Duodenal mucosa (tissue), 2 donors: ENCODE measurements at regions not wholly inside any gene's neighbourhood (a gene's known extent, or its start where the extent isn't known, plus 50 kb on each side); places are given as distances from the start of the nearest gene placed in this dataset.
"Not testable (repeated sequence)": the region's sequence is repeated elsewhere in the genome, so short reads cannot be mapped to it uniquely, and the experiment has no call there.

Experiments
- H3K27ac ChIP-seq: one replicate; pipeline ENCODE4 v1.7.0; 2013; ENCODE audit warnings: low read depth, low read length
- H3K27me3 ChIP-seq, 2 donors: one replicate each; pipeline ENCODE4 v1.7.0; 2013; ENCODE audit warnings: low read length in 2 of 2, control low read depth in 1 of 2; ENCODE audit not compliant: insufficient read depth in 2 of 2, control insufficient read depth in 1 of 2
- H3K36me3 ChIP-seq, 2 donors: one replicate each; pipeline ENCODE4 v1.7.0; 2013; ENCODE audit warnings: low read length in 2 of 2, control low read depth in 1 of 2; ENCODE audit not compliant: insufficient read depth in 2 of 2, control insufficient read depth in 1 of 2
- H3K4me1 ChIP-seq, 2 donors: one replicate each; pipeline ENCODE4 v1.7.0; 2013; ENCODE audit warnings: low read length in 2 of 2, control low read depth in 1 of 2; ENCODE audit not compliant: insufficient read depth in 2 of 2, control insufficient read depth in 1 of 2
- H3K4me3 ChIP-seq, 2 donors: one replicate each; pipeline ENCODE4 v1.7.0; 2013; ENCODE audit warnings: low read length in 2 of 2, low read depth in 1 of 2
- H3K9ac ChIP-seq, 2 donors: one replicate each; pipeline ENCODE4 v1.7.0; 2013; ENCODE audit warnings: low read length in 2 of 2, low read depth in 1 of 2
- H3K9me3 ChIP-seq, 2 donors: one replicate each; pipeline ENCODE4 v1.7.0; 2013; ENCODE audit warnings: low read length in 2 of 2, control low read depth in 1 of 2; ENCODE audit not compliant: control insufficient read depth in 1 of 2

DNA sequence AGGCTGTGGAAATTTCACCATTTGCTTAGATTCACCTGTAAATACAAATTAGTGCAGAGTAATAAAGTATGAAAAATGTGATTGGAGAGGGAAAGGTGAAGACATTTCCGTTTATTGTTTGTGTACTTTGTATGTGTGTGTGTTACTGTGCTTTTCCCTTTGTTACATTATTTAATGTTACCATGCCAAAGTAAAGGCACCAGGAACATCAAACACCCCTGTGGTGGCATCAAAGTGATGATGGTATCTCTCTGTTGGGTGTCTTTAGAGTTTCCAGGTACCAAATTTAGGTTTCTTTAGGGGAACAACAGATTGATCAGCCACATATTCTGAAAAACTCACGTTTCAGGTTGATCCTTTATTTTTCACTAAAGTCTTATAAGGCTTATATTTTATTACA, 189.0 kb upstream of the FBXO33 start:
- H3K4me1 ChIP-seq: no peaks in the 10 kb centered on the region
- H3K9ac ChIP-seq: no peak overlapping the region
- H3K9me3 ChIP-seq: peaks cover 0 to 8% of the 10 kb centered on the region in 2 donors
- no peaks in the 10 kb centered on the region for H3K27me3 ChIP-seq
- no peak overlapping the region for H3K27ac ChIP-seq
- no peak overlapping the region for H3K4me3 ChIP-seq
- no peaks in the 10 kb centered on the region for H3K36me3 ChIP-seq

DNA sequence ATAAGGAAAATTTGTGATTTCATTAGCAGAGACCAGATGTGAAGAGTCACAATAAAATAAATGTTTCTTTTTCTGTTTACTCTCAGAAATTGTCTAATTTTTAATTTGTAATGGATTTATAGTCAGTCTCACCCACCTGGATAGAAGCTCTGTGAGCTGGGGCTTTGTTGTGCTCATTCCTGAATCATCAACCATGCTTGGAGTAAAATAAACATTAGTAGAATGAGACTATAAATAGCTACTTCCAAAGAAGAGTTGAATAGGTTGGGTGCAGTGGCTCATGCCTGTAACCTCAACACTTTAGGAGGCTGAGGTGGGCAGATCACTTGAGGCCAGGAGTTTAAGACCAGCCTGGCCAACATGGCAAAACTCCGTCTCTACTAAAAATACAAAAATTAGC, 185.3 kb upstream of the FBXO33 start:
- no peaks in the 10 kb centered on the region for H3K36me3 ChIP-seq
- no peak overlapping the region for H3K27ac ChIP-seq
- H3K4me3 ChIP-seq: no peak overlapping the region
- no peaks in the 10 kb centered on the region for H3K27me3 ChIP-seq
- no peak overlapping the region for H3K9ac ChIP-seq
- H3K4me1 ChIP-seq: no peaks in the 10 kb centered on the region
- peaks cover 0 to 8% of the 10 kb centered on the region in 2 donors for H3K9me3 ChIP-seq

DNA sequence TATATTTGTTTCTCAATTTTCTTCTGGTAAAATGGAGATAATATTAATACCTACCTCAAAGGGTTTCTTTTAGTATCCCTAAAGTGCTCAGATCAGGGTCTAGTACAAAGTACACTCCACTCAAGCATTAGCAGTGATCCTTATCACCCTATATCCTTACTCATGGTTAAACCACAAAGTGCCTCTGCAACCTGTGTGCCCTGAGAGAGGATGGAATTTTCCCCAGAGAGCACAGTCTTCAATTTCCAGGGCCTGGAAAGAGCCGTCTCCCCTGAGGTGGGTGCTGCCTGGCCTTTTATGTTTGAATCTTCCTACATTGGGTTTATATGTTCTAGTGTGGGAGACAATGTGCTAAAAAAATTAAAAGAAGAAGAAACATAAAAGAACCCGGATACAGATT, 183.1 kb upstream of the FBXO33 start:
- no peaks in the 10 kb centered on the region for H3K27me3 ChIP-seq

DNA sequence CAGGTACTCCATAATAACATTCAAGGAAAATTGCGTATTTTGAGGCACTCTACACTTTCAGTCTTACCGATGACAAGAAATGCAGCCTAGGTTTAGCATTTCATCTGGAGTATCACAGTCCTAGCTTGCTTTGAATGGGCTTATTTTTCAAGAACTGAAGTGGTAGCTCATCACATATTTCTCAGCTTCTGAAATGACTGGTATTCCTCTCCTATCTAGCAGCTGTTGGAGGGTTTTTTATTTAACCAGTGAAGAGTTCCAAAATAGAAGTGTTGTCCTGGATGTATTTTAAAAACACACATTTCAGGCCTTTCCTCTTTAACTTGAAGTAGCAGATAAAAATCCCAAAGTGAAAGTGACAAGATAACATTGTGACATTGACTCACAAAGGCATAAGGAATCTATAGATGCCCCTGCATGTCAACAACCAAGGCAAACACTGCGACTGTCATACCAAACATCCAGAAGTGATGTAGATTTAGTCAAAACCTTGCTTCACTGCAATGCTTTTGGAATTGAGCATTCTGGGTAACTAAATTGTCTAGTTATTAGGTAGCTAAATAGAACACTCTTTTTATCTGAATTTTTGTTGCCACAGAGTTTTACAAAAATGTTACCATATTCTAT, 182.2 kb upstream of the FBXO33 start:
- Histone ChIP-seq H3K4me3 (no peak overlapping the region), H3K9me3 (no peaks in the 10 kb centered on the region), H3K27me3 (no peaks in the 10 kb centered on the region), H3K4me1 (no peaks in the 10 kb centered on the region), H3K27ac (no peak overlapping the region), H3K9ac (no peak overlapping the region), H3K36me3 (no peaks in the 10 kb centered on the region)

More for the DNA sequence above, 183.1 kb upstream of the FBXO33 start:
- Histone ChIP-seq H3K4me3 (no peak overlapping the region), H3K9me3 (no peaks in the 10 kb centered on the region), H3K9ac (no peak overlapping the region), H3K4me1 (no peaks in the 10 kb centered on the region), H3K27ac (no peak overlapping the region), H3K36me3 (no peaks in the 10 kb centered on the region)

DNA sequence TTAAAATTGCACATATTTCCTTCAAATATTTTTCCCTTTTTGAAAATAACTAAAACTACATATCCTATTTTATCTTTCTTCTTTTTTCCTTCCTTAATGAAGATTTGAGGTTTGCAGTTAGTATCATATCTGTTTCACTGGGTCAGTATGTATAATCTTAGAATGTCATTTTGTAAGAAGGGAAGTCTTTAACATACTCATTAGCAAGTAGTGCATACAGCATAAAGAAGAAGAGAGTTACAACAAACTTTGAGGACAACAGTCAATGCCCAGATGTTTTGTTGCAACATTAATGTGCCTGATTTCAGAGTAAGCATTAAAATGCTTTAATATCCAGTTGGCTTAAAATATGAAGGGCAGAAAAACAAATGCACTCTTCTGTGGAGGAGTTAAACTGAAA, 176.9 kb upstream of the FBXO33 start:
- Histone ChIP-seq H3K9me3 (peaks cover 0 to 6% of the 10 kb centered on the region in 2 donors), H3K4me3 (no peak overlapping the region), H3K27me3 (no peaks in the 10 kb centered on the region), H3K9ac (no peak overlapping the region), H3K27ac (no peak overlapping the region), H3K36me3 (no peaks in the 10 kb centered on the region), H3K4me1 (no peaks in the 10 kb centered on the region)

DNA sequence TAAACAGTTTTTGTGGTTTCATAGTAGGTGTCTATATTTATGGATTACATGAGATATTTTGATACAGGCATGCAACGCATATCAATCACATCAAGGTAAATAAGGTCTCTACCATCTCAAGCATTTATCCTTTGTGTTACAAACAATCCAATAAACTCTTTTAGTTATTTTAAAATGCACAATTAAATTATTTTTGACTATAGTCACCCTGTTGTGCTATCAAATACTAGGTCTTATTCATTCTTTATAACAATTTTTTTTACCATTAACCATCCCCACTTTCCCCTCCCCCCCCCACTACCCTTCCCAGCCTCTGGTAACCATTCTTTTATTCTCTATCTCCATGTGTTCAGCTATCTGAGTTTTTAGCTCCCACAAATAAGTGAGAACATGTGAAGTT, 175.7 kb upstream of the FBXO33 start:
- H3K4me3 ChIP-seq: no peak overlapping the region
- H3K36me3 ChIP-seq: no peaks in the 10 kb centered on the region
- H3K27ac ChIP-seq: no peak overlapping the region
- H3K9me3 ChIP-seq: peaks cover 0 to 6% of the 10 kb centered on the region in 2 donors
- H3K4me1 ChIP-seq: no peaks in the 10 kb centered on the region
- H3K27me3 ChIP-seq: no peaks in the 10 kb centered on the region
- H3K9ac ChIP-seq: no peak overlapping the region

DNA sequence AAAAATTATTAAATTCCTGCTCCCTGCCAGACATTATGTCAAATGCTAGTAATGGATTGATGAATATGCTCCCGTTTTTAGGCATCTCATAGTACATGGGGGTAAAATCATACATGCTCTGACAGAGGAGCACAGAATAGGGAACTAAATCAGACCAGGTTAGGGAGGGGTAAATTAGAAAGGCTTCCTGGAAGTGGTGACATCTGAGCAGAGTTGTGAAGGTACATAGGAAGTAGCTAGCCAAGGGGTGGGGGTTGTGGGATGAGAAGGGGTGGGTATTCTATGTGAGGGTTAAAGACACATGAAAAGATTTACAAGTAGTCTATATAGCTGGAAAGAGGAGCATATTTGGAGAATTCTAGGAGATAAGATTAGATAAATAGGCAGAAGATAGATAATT, 171.7 kb upstream of the FBXO33 start:
- H3K27me3 ChIP-seq: no peaks in the 10 kb centered on the region
- H3K4me3 ChIP-seq: no peak overlapping the region
- no peak overlapping the region for H3K27ac ChIP-seq
- no peak overlapping the region for H3K9ac ChIP-seq
- no peaks in the 10 kb centered on the region for H3K4me1 ChIP-seq
- peaks cover 0 to 6% of the 10 kb centered on the region in 2 donors for H3K9me3 ChIP-seq
- no peaks in the 10 kb centered on the region for H3K36me3 ChIP-seq

DNA sequence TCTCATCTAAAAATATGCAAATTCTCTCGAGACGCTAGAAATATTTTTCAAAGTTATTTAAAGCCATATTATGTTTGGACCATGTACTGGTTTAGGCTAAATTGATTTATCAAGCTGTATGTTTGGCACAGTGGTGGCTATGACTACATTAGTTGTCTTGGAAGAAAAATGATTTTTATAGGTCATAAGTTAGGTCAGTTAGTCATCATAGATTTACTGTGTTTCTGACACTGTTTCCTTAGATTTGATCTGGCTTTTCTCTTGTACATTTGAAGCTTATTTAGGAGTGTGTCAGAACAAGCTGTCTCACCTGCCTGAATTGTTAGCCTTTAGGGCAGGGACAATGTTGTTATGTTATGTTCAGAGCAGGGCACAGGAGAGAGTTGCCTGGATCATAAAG, 161.1 kb upstream of the FBXO33 start:
- Histone ChIP-seq H3K4me1 (no peaks in the 10 kb centered on the region), H3K9me3 (no peaks in the 10 kb centered on the region)

DNA sequence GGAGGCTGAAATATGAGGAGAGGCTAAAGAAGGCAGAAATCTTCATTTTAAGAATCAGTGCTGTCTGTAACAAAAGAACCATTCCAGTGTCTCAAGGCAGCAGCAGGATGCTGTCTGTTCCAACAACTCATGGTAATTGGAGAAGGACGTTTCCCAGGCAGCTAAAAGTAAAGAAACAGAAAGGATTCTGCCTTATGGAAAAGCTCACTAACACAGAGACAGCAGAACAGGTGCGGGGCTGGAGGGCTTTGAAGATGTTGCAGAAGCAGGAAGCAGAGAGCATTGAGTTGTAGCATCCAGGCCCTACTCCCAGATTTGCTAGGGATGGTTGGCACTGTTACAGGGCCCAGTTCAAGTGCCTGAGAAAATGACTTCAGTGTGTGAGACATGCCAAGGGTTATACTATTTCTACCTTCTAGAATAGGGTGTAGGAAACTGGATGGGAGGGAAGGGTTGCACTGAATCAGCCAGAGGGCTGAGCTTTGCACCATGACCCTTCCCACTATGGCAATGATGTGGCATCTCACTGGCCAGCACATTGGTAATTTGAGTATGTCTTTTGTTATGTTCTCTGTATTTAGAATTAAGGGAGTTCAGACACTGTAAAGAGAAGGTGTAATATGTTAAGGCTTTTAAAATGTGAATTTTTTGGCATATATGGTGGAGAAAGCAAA, 160.0 kb upstream of the FBXO33 start:
- Histone ChIP-seq H3K36me3 (no peaks in the 10 kb centered on the region), H3K4me3 (no peak overlapping the region), H3K27ac (no peak overlapping the region), H3K9ac (no peak overlapping the region), H3K4me1 (no peaks in the 10 kb centered on the region), H3K27me3 (no peaks in the 10 kb centered on the region), H3K9me3 (no peaks in the 10 kb centered on the region)

More for the DNA sequence above, 161.1 kb upstream of the FBXO33 start:
- no peak overlapping the region for H3K27ac ChIP-seq
- no peak overlapping the region for H3K9ac ChIP-seq
- no peak overlapping the region for H3K4me3 ChIP-seq
- H3K27me3 ChIP-seq: no peaks in the 10 kb centered on the region
- no peaks in the 10 kb centered on the region for H3K36me3 ChIP-seq

DNA sequence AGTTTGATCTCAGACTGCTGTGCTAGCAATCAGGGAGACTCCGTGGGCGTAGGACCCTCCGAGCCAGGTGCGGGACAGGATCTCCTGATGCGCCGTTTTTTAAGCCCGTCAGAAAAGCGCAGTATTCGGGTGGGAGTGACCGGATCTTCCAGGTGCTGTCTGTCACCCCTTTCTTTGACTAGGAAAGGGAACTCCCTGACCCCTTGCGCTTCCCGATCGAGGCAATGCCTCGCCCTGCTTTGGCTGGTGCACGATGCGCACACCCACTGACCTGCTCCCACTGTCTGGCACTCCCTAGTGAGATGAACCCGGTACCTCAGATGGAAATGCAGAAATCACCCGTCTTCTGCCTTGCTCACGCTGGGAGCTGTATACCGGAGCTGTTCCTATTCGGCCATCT, 157.6 kb upstream of the FBXO33 start:
- not testable (repeated sequence) for H3K27ac ChIP-seq, H3K36me3 ChIP-seq, H3K4me1 ChIP-seq, H3K9ac ChIP-seq, H3K9me3 ChIP-seq, H3K27me3 ChIP-seq, H3K4me3 ChIP-seq
